HCT116 (cell line): ENCODE measurements at regions not wholly inside any gene's neighbourhood (a gene's known extent, or its start where the extent isn't known, plus 50 kb on each side); places are given as distances from the start of the nearest gene placed in this dataset.

ENCODE experiments used
- ATAC-seq: fragments of 200-7000 bp; cut with Tn5 transposase; 2 replicates; pipeline ENCODE4 v1.9.1; 2020; ENCODE audit warnings: mild to moderate bottlenecking, moderate library complexity
- BruUV-seq: library from RNA; stranded (reverse); fragments of 400-500 nt; replicated peaks from 2 replicates; lab custom pipeline; 2021; lab: Mats Ljungman, UMichigan
- CTCF ChIA-PET: fragments of 300-600 bp; sonication (Branson Sonifier 250); formaldehyde crosslinking; loops from one replicate; lab custom pipeline; 2021; ENCODE audit warnings: antibody characterized with exemption; lab: Charles Lee
- POLR2A ChIA-PET: fragments of 300-600, 350-600 bp; sonication (Branson Sonifier 250); formaldehyde crosslinking; loops from one replicate; lab custom pipeline; 2021; ENCODE audit warnings: antibody characterized with exemption; lab: Charles Lee
- RAD21 ChIA-PET, 2 experiments: fragments of 300-600 bp; sonication (Branson Sonifier 250); formaldehyde crosslinking; loops; one replicate each; lab custom pipeline; 2023; ENCODE audit warnings: low total read pairs in 2 of 2; ENCODE audit not compliant: uncharacterized antibody in 2 of 2, unreplicated experiment in 2 of 2, low non-redundant PET in 1 of 2; lab: Charles Lee
- DNase-seq: peaks from one replicate; pipeline ENCODE4 v3.0.0-alpha.2; 2010; ENCODE audit warnings: low read depth, low spot score
- H2AFZ ChIP-seq: fragments of 200-600 bp; shearing (Covaris generic), sonication (generic); 2 replicates; pipeline ENCODE4 v1.6.1; 2017; ENCODE audit warnings: low read depth, mixed run types, mixed read lengths, antibody characterized with exemption, low read length; ENCODE audit not compliant: poor library complexity, severe bottlenecking
- H3K27ac ChIP-seq: 2 replicates; pipeline ENCODE4 v1.5.1; 2012; ENCODE audit warnings: low read depth, low read length
- H3K27me3 ChIP-seq: fragments of 200-600 bp; sonication (generic); 2 replicates; pipeline ENCODE4 v1.6.1; 2016; ENCODE audit warnings: mixed run types, low read length, mixed read lengths; ENCODE audit not compliant: insufficient read depth
- H3K36me3 ChIP-seq, 2 experiments: fragments of 200-500 bp in 1 of 2; fragments of 200-600 bp in 1 of 2; sonication (Bioruptor generic) in 1 of 2; sonication (generic) in 1 of 2; 2 replicates each; pipeline versions ENCODE4 v1.5.1 to v1.6.1; 2014 to 2016; ENCODE audit warnings: low read length in 2 of 2, inconsistent platforms in 1 of 2, mixed read lengths in 1 of 2, mixed run types in 1 of 2; ENCODE audit not compliant: insufficient read depth in 2 of 2, control insufficient read depth in 1 of 2
- H3K4me1 ChIP-seq, 2 experiments: fragments of 200-600 bp in 1 of 2; sonication (generic) in 1 of 2; 2 replicates each; pipeline versions ENCODE4 v1.5.1 to v1.6.1; 2012 to 2017; ENCODE audit warnings: low read length in 2 of 2, inconsistent platforms in 1 of 2, mild to moderate bottlenecking in 1 of 2, mixed read lengths in 1 of 2, mixed run types in 1 of 2, moderate library complexity in 1 of 2; ENCODE audit not compliant: insufficient read depth in 2 of 2, control insufficient read depth in 1 of 2
- H3K4me2 ChIP-seq: fragments of 200-600 bp; sonication (generic); 2 replicates; pipeline ENCODE4 v1.6.1; 2017; ENCODE audit warnings: mixed run types, low read length, mixed read lengths
- H3K4me3 ChIP-seq, 2 experiments: fragments of 200-600 bp in 1 of 2; sonication (generic) in 1 of 2; replicated peaks in 1 of 2; 2 replicates each; pipeline ENCODE4 v1.5.1; 2011 to 2016; ENCODE audit warnings: low read length in 2 of 2, control low read depth in 1 of 2, low read depth in 1 of 2, mild to moderate bottlenecking in 1 of 2, mixed read lengths in 1 of 2, mixed run types in 1 of 2
- H3K79me2 ChIP-seq: fragments of 200-600 bp; sonication (generic); 2 replicates; pipeline ENCODE4 v1.6.1; 2017; ENCODE audit warnings: mild to moderate bottlenecking, mixed run types, low read length, moderate library complexity, mixed read lengths; ENCODE audit not compliant: insufficient read depth
- H3K9ac ChIP-seq: fragments of 200-600 bp; sonication (generic); 2 replicates; pipeline ENCODE4 v1.6.1; 2016; ENCODE audit warnings: low read length, mixed read lengths
- H3K9me2 ChIP-seq: fragments of 200-600 bp; sonication (generic), shearing (Covaris generic); 2 replicates; pipeline ENCODE4 v1.6.1; 2017; ENCODE audit warnings: mixed run types, mild to moderate bottlenecking, moderate library complexity; ENCODE audit not compliant: insufficient read depth
- H3K9me3 ChIP-seq, 2 experiments: fragments of 200-500 bp in 1 of 2; fragments of 200-600 bp in 1 of 2; sonication (Bioruptor generic) in 1 of 2; sonication (generic) in 1 of 2; 2 replicates each; pipeline ENCODE4 v1.6.1; 2014 to 2017; ENCODE audit warnings: low read length in 2 of 2, mixed read lengths in 2 of 2, inconsistent platforms in 1 of 2, low read depth in 1 of 2, mild to moderate bottlenecking in 1 of 2, mixed run types in 1 of 2, moderate library complexity in 1 of 2; ENCODE audit not compliant: control insufficient read depth in 1 of 2, insufficient read depth in 1 of 2
- H4K20me1 ChIP-seq: fragments of 200-600 bp; sonication (generic), shearing (Covaris generic); 2 replicates; pipeline ENCODE4 v1.6.1; 2017; ENCODE audit warnings: mixed run types, mild to moderate bottlenecking, moderate library complexity; ENCODE audit not compliant: insufficient read depth
- EZH2 ChIP-seq: fragments of 200-600 bp; sonication (generic); IDR thresholded peaks from 2 replicates; pipeline ENCODE4 v1.6.1; 2017; ENCODE audit warnings: antibody characterized with exemption, mixed run types
- EZH2phosphoT487 ChIP-seq: fragments of 200-600 bp; IDR thresholded peaks from 2 replicates; pipeline ENCODE4 v1.6.1; 2018; ENCODE audit warnings: antibody characterized with exemption, borderline replicate concordance
- FOSL1 ChIP-seq: IDR thresholded peaks from 2 replicates; pipeline ENCODE4 v1.6.1; 2012; ENCODE audit warnings: low read depth
- POLR2AphosphoS5 ChIP-seq: IDR thresholded peaks from 2 replicates; pipeline ENCODE4 v1.6.1; 2011; ENCODE audit warnings: mild to moderate bottlenecking, low read depth, low read length, moderate library complexity
- intact Hi-C: fragments of 100-400 bp; cut with micrococcal nuclease; formaldehyde crosslinking; loops from 2 replicates; pipeline ENCODE4 v1.10.0; 2022
- TF ChIP-seq, protein P1 (sequence below): IDR thresholded peaks from 2 replicates; pipeline ENCODE4 v1.6.1; 2012; ENCODE audit warnings: low read depth
- TF ChIP-seq, protein P2 (sequence below): IDR thresholded peaks from 2 replicates; pipeline ENCODE4 v1.6.1; 2011; ENCODE audit warnings: mild to moderate bottlenecking, low read length, moderate library complexity; ENCODE audit not compliant: insufficient replicate concordance; ENCODE audit errors: extremely low read depth

DNA sequence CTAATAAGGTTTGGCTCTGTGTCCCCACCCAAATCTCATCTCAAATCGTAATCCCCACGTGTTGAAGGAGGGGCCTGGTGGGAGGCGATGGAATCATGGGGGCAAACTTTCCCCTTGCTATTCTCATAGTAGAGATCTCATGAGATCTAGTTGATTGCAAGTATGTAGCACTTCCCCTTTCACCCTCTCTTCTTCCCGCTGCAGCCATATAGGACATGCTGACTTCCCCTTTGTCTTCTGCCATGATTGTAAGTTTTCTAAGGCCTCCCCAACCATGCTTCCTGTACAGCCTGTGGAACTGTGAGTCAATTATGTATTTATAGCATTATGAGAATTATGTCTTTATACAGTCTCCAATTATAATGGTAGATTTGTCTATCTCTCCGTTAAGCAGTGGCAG, 594.5 kb downstream of the ACTR3B start:
- Histone ChIP-seq H2AFZ (no peak overlapping the region), H3K9ac (no peak overlapping the region), H3K36me3 (no peaks in the 10 kb centered on the region)
- no peak for ATAC-seq
- intact Hi-C loops = no loop called here
- no TSS peak for BruUV-seq
- no peak for TF ChIP-seq POLR2AphosphoS5
- no peak for TF ChIP-seq EZH2phosphoT487
- TF ChIP-seq FOSL1 = no peak
- TF ChIP-seq, protein P1, sequence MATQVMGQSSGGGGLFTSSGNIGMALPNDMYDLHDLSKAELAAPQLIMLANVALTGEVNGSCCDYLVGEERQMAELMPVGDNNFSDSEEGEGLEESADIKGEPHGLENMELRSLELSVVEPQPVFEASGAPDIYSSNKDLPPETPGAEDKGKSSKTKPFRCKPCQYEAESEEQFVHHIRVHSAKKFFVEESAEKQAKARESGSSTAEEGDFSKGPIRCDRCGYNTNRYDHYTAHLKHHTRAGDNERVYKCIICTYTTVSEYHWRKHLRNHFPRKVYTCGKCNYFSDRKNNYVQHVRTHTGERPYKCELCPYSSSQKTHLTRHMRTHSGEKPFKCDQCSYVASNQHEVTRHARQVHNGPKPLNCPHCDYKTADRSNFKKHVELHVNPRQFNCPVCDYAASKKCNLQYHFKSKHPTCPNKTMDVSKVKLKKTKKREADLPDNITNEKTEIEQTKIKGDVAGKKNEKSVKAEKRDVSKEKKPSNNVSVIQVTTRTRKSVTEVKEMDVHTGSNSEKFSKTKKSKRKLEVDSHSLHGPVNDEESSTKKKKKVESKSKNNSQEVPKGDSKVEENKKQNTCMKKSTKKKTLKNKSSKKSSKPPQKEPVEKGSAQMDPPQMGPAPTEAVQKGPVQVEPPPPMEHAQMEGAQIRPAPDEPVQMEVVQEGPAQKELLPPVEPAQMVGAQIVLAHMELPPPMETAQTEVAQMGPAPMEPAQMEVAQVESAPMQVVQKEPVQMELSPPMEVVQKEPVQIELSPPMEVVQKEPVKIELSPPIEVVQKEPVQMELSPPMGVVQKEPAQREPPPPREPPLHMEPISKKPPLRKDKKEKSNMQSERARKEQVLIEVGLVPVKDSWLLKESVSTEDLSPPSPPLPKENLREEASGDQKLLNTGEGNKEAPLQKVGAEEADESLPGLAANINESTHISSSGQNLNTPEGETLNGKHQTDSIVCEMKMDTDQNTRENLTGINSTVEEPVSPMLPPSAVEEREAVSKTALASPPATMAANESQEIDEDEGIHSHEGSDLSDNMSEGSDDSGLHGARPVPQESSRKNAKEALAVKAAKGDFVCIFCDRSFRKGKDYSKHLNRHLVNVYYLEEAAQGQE = no peak
- TF ChIP-seq, all 23 proteins: peak for 0
- Histone ChIP-seq H3K9me3 (peaks cover 0 to 10% of the 10 kb centered on the region in 2 experiments; a peak in 2 of 4 replicates), H3K9me2 (no peaks in the 10 kb centered on the region), H3K4me1 (no peaks in the 10 kb centered on the region), H3K27ac (no peak overlapping the region), H4K20me1 (no peaks in the 10 kb centered on the region), H3K79me2 (no peaks in the 10 kb centered on the region), H3K27me3 (no peaks in the 10 kb centered on the region), H3K4me2 (no peak overlapping the region), H3K4me3 (no peak overlapping the region)
- ChIA-PET RAD21 (no interaction called here), CTCF (no interaction called here), POLR2A (no interaction called here)
- no peak for DNase-seq

DNA sequence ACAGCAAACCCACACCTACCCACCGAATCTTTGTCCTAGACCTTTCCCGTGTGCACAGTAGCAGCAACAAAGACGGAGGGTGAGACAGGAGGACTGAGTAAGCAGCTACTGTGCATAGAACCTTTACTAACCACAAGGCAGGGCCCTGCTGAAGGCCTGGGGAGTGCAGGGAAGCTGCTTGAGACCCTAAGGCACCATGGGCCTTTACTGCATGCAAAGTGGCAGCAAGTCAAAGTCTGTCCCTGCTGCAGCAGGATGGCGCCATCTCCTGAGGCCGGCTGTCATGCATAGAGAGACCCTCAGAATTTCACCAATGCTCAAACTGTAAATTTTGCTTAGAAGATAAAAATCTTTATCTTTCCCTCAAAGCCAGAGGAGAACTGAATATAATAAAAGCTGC, 610.5 kb downstream of the ACTR3B start:
- Histone ChIP-seq H3K9me2 (no peaks in the 10 kb centered on the region), H4K20me1 (no peaks in the 10 kb centered on the region), H3K4me3 (no peak overlapping the region), H2AFZ (no peak overlapping the region), H3K36me3 (no peaks in the 10 kb centered on the region), H3K4me2 (no peak overlapping the region), H3K27ac (no peak overlapping the region), H3K9ac (no peak overlapping the region), H3K4me1 (no peaks in the 10 kb centered on the region), H3K9me3 (no peaks in the 10 kb centered on the region; a peak in 2 of 4 replicates), H3K27me3 (no peaks in the 10 kb centered on the region), H3K79me2 (no peaks in the 10 kb centered on the region)
- DNase-seq (no peak), ATAC-seq (no peak)
- ChIA-PET POLR2A (no interaction called here), CTCF (no interaction called here), RAD21 (no interaction called here)
- TF ChIP-seq EZH2 (no peak), POLR2AphosphoS5 (no peak), EZH2phosphoT487 (no peak)
- TF ChIP-seq, protein P2, sequence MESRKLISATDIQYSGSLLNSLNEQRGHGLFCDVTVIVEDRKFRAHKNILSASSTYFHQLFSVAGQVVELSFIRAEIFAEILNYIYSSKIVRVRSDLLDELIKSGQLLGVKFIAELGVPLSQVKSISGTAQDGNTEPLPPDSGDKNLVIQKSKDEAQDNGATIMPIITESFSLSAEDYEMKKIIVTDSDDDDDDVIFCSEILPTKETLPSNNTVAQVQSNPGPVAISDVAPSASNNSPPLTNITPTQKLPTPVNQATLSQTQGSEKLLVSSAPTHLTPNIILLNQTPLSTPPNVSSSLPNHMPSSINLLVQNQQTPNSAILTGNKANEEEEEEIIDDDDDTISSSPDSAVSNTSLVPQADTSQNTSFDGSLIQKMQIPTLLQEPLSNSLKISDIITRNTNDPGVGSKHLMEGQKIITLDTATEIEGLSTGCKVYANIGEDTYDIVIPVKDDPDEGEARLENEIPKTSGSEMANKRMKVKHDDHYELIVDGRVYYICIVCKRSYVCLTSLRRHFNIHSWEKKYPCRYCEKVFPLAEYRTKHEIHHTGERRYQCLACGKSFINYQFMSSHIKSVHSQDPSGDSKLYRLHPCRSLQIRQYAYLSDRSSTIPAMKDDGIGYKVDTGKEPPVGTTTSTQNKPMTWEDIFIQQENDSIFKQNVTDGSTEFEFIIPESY = no peak
- TF ChIP-seq, protein P1 = no peak
- intact Hi-C loops = no loop called here
- no TSS peak for BruUV-seq
